LNCaP clone FGC (cell line): ENCODE measurements at regions not wholly inside any gene's neighbourhood (a gene's known extent, or its start where the extent isn't known, plus 50 kb on each side); places are given as distances from the start of the nearest gene placed in this dataset.

ENCODE experiments used
- DNase-seq: peaks from one replicate; pipeline ENCODE4 v3.0.0-alpha.2; 2011; ENCODE audit warnings: low read depth
- H3K4me3 ChIP-seq: 2 replicates; pipeline ENCODE4 v1.5.1; 2011; ENCODE audit warnings: mild to moderate bottlenecking, low read depth, low read length, control low read depth
- CTCF ChIP-seq: IDR thresholded peaks from 2 replicates; pipeline ENCODE4 v1.5.1; 2012; ENCODE audit warnings: mild to moderate bottlenecking; ENCODE audit not compliant: control insufficient read depth, insufficient read depth; ENCODE audit errors: extremely low read depth

- no peak overlapping the region for H3K4me3 ChIP-seq
- no peak for DNase-seq
- TF ChIP-seq CTCF = no peak
Measured at GRCh38 chr7:36023033-36023560, 130.0 kb upstream of the EEPD1 start.

- no peak for TF ChIP-seq CTCF
- DNase-seq = no peak
- H3K4me3 ChIP-seq = no peak overlapping the region
Measured at GRCh38 chr7:36025190-36025589, 127.9 kb upstream of the EEPD1 start.

GRCh38 chr7:36029311-36029710 lies 123.7 kb upstream of the EEPD1 start:
- no peak for DNase-seq
- no peak for TF ChIP-seq CTCF
- no peak overlapping the region for H3K4me3 ChIP-seq

- DNase-seq = no peak
- 0 out of 2 replicates have a peak, but pooled peaks have one; percentile 17 for TF ChIP-seq CTCF
- H3K4me3 ChIP-seq = no peak overlapping the region
Measured at GRCh38 chr7:36029853-36030515, 123.1 kb upstream of the EEPD1 start.

- no peak for TF ChIP-seq CTCF
- peak; percentile 81 for DNase-seq
Measured at GRCh38 chr7:36032361-36032818, 120.7 kb upstream of the EEPD1 start.

GRCh38 chr7:36034020-36034419 lies 119.0 kb upstream of the EEPD1 start:
- H3K4me3 ChIP-seq = no peak overlapping the region
- no peak for DNase-seq
- TF ChIP-seq CTCF = no peak

More at GRCh38 chr7:36032361-36032818, 120.7 kb upstream of the EEPD1 start:
- no peak overlapping the region for H3K4me3 ChIP-seq

- no peak for TF ChIP-seq CTCF
- no peak overlapping the region for H3K4me3 ChIP-seq
- no peak for DNase-seq
Measured at GRCh38 chr7:36035186-36035585, 117.9 kb upstream of the EEPD1 start.
